Naive thymus-derived CD4-positive, alpha-beta T cell (primary cell): ENCODE measurements at regions not wholly inside any gene's neighbourhood (a gene's known extent, or its start where the extent isn't known, plus 50 kb on each side); places are given as distances from the start of the nearest gene placed in this dataset.
"Not testable (repeated sequence)": the region's sequence is repeated elsewhere in the genome, so short reads cannot be mapped to it uniquely, and the experiment has no call there.

Source experiments
- ATAC-seq: fragments of 150-1000 bp; cut with Tn5 transposase; 2 replicates; pipeline ENCODE4 v1.10.0; 2021; ENCODE audit warnings: mild to moderate bottlenecking, moderate library complexity
- CTCF ChIA-PET: fragments of 350-600 bp; sonication (Branson Sonifier 250); formaldehyde crosslinking; loops from one replicate; lab custom pipeline; 2021; ENCODE audit warnings: antibody characterized with exemption; lab: Charles Lee
- POLR2A ChIA-PET: fragments of 350-600 bp; sonication (Branson Sonifier 250); formaldehyde crosslinking; loops from one replicate; lab custom pipeline; 2021; ENCODE audit warnings: antibody characterized with exemption, inconsistent platforms; lab: Charles Lee
- DNase-seq, 9 donors: peaks; one replicate each; pipeline versions ENCODE4 v3.0.0 to v3.0.0-alpha.2; 2020 to 2022; ENCODE audit warnings: mixed read lengths in 1 of 9
- H3K27ac ChIP-seq: one replicate; pipeline ENCODE4 v1.7.0; 2013; ENCODE audit warnings: mild to moderate bottlenecking, low read depth, low read length, moderate library complexity
- H3K27me3 ChIP-seq, 2 donors: one replicate each; pipeline ENCODE4 v1.7.0; 2013; ENCODE audit warnings: low read length in 2 of 2, mild to moderate bottlenecking in 2 of 2, moderate library complexity in 2 of 2; ENCODE audit not compliant: control insufficient read depth in 2 of 2, insufficient read depth in 2 of 2
- H3K36me3 ChIP-seq, 3 experiments: 1 replicate in 2 of 3; 2 replicates in 1 of 3; pipeline ENCODE4 v1.7.0; 2013; ENCODE audit warnings: low read length in 3 of 3, mild to moderate bottlenecking in 3 of 3, moderate library complexity in 1 of 3; ENCODE audit not compliant: insufficient read depth in 3 of 3, control insufficient read depth in 2 of 3
- H3K4me1 ChIP-seq, 2 donors: one replicate each; pipeline ENCODE4 v1.7.0; 2013; ENCODE audit warnings: low read length in 2 of 2, mild to moderate bottlenecking in 2 of 2, moderate library complexity in 1 of 2; ENCODE audit not compliant: control insufficient read depth in 2 of 2, insufficient read depth in 2 of 2
- H3K4me3 ChIP-seq: 2 replicates; pipeline ENCODE4 v1.7.0; 2013; ENCODE audit warnings: mild to moderate bottlenecking, low read length
- H3K9me3 ChIP-seq, 3 experiments: 1 replicate in 2 of 3; 2 replicates in 1 of 3; pipeline ENCODE4 v1.7.0; 2013; ENCODE audit warnings: low read length in 3 of 3; ENCODE audit not compliant: control insufficient read depth in 2 of 3
- H3K27ac Mint-ChIP-seq, 9 donors: one replicate each; pipeline ENCODE4 v1.8.0; 2020 to 2022; ENCODE audit warnings: mixed read lengths in 9 of 9, mild to moderate bottlenecking in 8 of 9, moderate library complexity in 5 of 9, inconsistent platforms in 2 of 9
- H3K27me3 Mint-ChIP-seq, 5 donors: one replicate each; pipeline ENCODE4 v1.8.0; 2021 to 2022; ENCODE audit warnings: mixed read lengths in 5 of 5, mild to moderate bottlenecking in 1 of 5
- H3K36me3 Mint-ChIP-seq, 5 donors: one replicate each; pipeline ENCODE4 v1.8.0; 2020 to 2022; ENCODE audit warnings: mixed read lengths in 5 of 5, mild to moderate bottlenecking in 3 of 5, inconsistent platforms in 1 of 5
- H3K4me1 Mint-ChIP-seq, 7 donors: one replicate each; pipeline ENCODE4 v1.8.0; 2020 to 2022; ENCODE audit warnings: mixed read lengths in 7 of 7, mild to moderate bottlenecking in 3 of 7, inconsistent platforms in 1 of 7
- H3K4me3 Mint-ChIP-seq, 10 donors: one replicate each; pipeline ENCODE4 v1.8.0; 2020 to 2022; ENCODE audit warnings: mild to moderate bottlenecking in 10 of 10, mixed read lengths in 10 of 10, moderate library complexity in 6 of 10, inconsistent platforms in 2 of 10
- H3K9me3 Mint-ChIP-seq, 11 donors: one replicate each; pipeline ENCODE4 v1.8.0; 2020 to 2022; ENCODE audit warnings: mixed read lengths in 11 of 11, mild to moderate bottlenecking in 4 of 11, inconsistent platforms in 1 of 11, moderate library complexity in 1 of 11
- intact Hi-C, 2 donors: fragments of 100-400 bp; cut with micrococcal nuclease; formaldehyde crosslinking; loops; one replicate each; pipeline ENCODE4 v1.15.1; 2023

- H3K27ac Mint-ChIP-seq = peak overlapping the region in 1 of 9 donors; percentile 75
- intact Hi-C loops = no loop called here
- peaks cover 14 to 73% (median 57%) of the 10 kb centered on the region in 7 donors for H3K4me1 Mint-ChIP-seq
These were observed 98.2 kb downstream of the UTRN start for GRCh38 chr6:144383336-144383735.

GRCh38 chr6:144384427-144384826 lies 99.3 kb downstream of the UTRN start:
- Histone ChIP-seq H3K36me3 (peaks cover 0 to 5% (median 0%) of the 10 kb centered on the region in 3 experiments), H3K27ac (no peak overlapping the region), H3K27me3 (no peaks in the 10 kb centered on the region), H3K4me3 (no peak overlapping the region), H3K9me3 (no peaks in the 10 kb centered on the region), H3K4me1 (peaks cover 4 to 5% of the 10 kb centered on the region in 2 donors)
- intact Hi-C loops = no loop called here
- ChIA-PET POLR2A (no interaction called here), CTCF (no interaction called here)
- no peaks in the 10 kb centered on the region for H3K27me3 Mint-ChIP-seq
- peak overlapping the region in 2 of 9 donors; percentile 35 to 45 for H3K27ac Mint-ChIP-seq
- H3K36me3 Mint-ChIP-seq = peaks cover 21 to 56% (median 47%) of the 10 kb centered on the region in 5 donors
- H3K4me3 Mint-ChIP-seq = peak overlapping the region in 1 of 10 donors; percentile 8
- H3K4me1 Mint-ChIP-seq = peaks cover 9 to 69% (median 54%) of the 10 kb centered on the region in 7 donors
- no peak for DNase-seq
- no peak for ATAC-seq
- H3K9me3 Mint-ChIP-seq = peaks cover 0 to 28% (median 11%) of the 10 kb centered on the region in 11 donors

More at GRCh38 chr6:144383336-144383735, 98.2 kb downstream of the UTRN start:
- H3K27me3 ChIP-seq = no peaks in the 10 kb centered on the region
- H3K4me1 ChIP-seq = peaks cover 4 to 9% of the 10 kb centered on the region in 2 donors
- POLR2A ChIA-PET = no interaction called here
- Mint-ChIP-seq H3K27me3 (no peaks in the 10 kb centered on the region), H3K9me3 (peaks cover 0 to 29% (median 11%) of the 10 kb centered on the region in 11 donors), H3K36me3 (peaks cover 16 to 50% (median 49%) of the 10 kb centered on the region in 5 donors), H3K4me3 (no peak overlapping the region)
- H3K9me3 ChIP-seq = no peaks in the 10 kb centered on the region
- peaks cover 0 to 5% (median 0%) of the 10 kb centered on the region in 3 experiments for H3K36me3 ChIP-seq
- DNase-seq (no peak), ATAC-seq (no peak)
- H3K27ac ChIP-seq = no peak overlapping the region
- CTCF ChIA-PET = no interaction called here
- H3K4me3 ChIP-seq = no peak overlapping the region

GRCh38 chr6:144389474-144389873 lies 104.3 kb downstream of the UTRN start:
- peaks cover 22 to 50% (median 33%) of the 10 kb centered on the region in 5 donors for H3K36me3 Mint-ChIP-seq
- H3K4me3 Mint-ChIP-seq = not testable (repeated sequence)
- peaks cover 23 to 78% (median 68%) of the 10 kb centered on the region in 7 donors for H3K4me1 Mint-ChIP-seq

DNA sequence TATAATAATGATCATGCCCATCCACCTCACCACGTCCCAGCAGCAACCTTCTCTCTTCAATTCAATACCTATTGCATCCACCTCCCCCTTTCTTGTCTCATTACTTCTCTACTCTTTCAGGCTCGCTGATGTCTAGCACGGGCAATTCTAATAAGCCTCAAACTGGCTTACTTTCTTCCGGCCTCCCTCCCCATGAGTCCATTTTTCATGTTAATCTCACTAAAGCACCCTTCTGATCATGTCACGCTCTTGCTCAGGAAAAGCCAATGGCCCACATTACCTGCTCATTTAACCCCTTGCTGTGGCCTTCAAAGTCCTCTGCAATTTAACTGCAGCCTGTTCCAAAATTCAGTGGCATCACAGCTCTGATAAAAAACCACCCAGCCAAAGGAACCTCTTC lies 105.1 kb downstream of the UTRN start:
- CTCF ChIA-PET = interaction anchor here (0.6 kb wide), 1 partner anchor 52 kb away, joined by 3 read pairs; no protein-coding TSS in a partner anchor
- DNase-seq (no peak), ATAC-seq (no peak)
- Histone ChIP-seq H3K4me3 (no peak overlapping the region), H3K9me3 (no peaks in the 10 kb centered on the region), H3K27ac (no peak overlapping the region), H3K4me1 (peaks cover 18 to 19% of the 10 kb centered on the region in 2 donors), H3K27me3 (no peaks in the 10 kb centered on the region), H3K36me3 (peaks cover 0 to 5% (median 0%) of the 10 kb centered on the region in 3 experiments)
- Mint-ChIP-seq H3K27ac (peak overlapping the region in 1 of 9 donors; percentile 63), H3K36me3 (peaks cover 18 to 43% (median 29%) of the 10 kb centered on the region in 5 donors), H3K9me3 (peaks cover 0 to 7% (median 0%) of the 10 kb centered on the region in 11 donors), H3K4me1 (peaks cover 19 to 77% (median 61%) of the 10 kb centered on the region in 7 donors), H3K27me3 (no peaks in the 10 kb centered on the region), H3K4me3 (peak overlapping the region in 2 of 10 donors; percentile 1 to 8)
- intact Hi-C loops = no loop called here
- POLR2A ChIA-PET = no interaction called here

More at GRCh38 chr6:144389474-144389873, 104.3 kb downstream of the UTRN start:
- H3K9me3 Mint-ChIP-seq, H3K4me3 ChIP-seq, POLR2A ChIA-PET, H3K36me3 ChIP-seq, H3K27ac Mint-ChIP-seq, ATAC-seq, H3K27ac ChIP-seq, H3K27me3 Mint-ChIP-seq, H3K27me3 ChIP-seq, DNase-seq, H3K9me3 ChIP-seq: not testable (repeated sequence)
- H3K4me1 ChIP-seq = peaks cover 17 to 18% of the 10 kb centered on the region in 2 donors
- intact Hi-C loops = loop anchor here in 1 of 2 donors (5.0 kb wide), 1 partner anchor 37 kb away; no protein-coding TSS in a partner anchor
- CTCF ChIA-PET = interaction anchor here (0.7 kb wide), 1 partner anchor 61 kb away, joined by 3 read pairs; no protein-coding TSS in a partner anchor

DNA sequence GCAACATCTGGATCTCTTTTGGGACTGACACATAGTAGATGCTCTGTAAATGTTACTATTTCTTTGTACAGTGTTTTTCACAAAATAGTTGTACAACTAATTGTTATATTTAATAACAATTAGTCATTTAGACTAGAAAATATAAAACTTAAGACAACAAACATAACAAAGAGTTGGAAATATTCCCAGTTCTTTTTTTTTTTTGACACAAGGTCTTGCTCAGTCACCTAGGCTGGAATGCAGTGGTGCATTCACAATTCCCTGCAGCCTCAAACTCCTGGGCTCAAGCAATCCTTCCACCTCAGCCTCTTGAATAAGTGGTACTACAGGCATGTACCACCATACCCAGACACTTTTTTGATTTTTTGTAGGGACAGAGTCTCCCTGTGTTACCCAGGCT lies 105.8 kb downstream of the UTRN start:
- Mint-ChIP-seq H3K36me3 (peaks cover 18 to 43% (median 31%) of the 10 kb centered on the region in 5 donors), H3K9me3 (peaks cover 0 to 7% (median 0%) of the 10 kb centered on the region in 11 donors), H3K27ac (peak overlapping the region in 1 of 9 donors; percentile 63), H3K4me3 (peak overlapping the region in 1 of 10 donors; percentile 1), H3K27me3 (no peaks in the 10 kb centered on the region), H3K4me1 (peaks cover 19 to 80% (median 58%) of the 10 kb centered on the region in 7 donors)
- peaks cover 18 to 20% of the 10 kb centered on the region in 2 donors for H3K4me1 ChIP-seq
- intact Hi-C loops = no loop called here
- POLR2A ChIA-PET = no interaction called here
- H3K4me3 ChIP-seq = no peak overlapping the region
- DNase-seq (no peak), ATAC-seq (no peak)
- H3K36me3 ChIP-seq = peaks cover 0 to 5% (median 0%) of the 10 kb centered on the region in 3 experiments
- H3K27me3 ChIP-seq = no peaks in the 10 kb centered on the region
- no peaks in the 10 kb centered on the region for H3K9me3 ChIP-seq
- no peak overlapping the region for H3K27ac ChIP-seq
- CTCF ChIA-PET = no interaction called here

- peaks cover 19 to 78% (median 59%) of the 10 kb centered on the region in 7 donors for H3K4me1 Mint-ChIP-seq
- ATAC-seq (no peak), DNase-seq (no peak)
- no peaks in the 10 kb centered on the region for H3K9me3 ChIP-seq
- no peak overlapping the region for H3K4me3 ChIP-seq
- H3K36me3 Mint-ChIP-seq = peaks cover 18 to 46% (median 45%) of the 10 kb centered on the region in 5 donors
- no peaks in the 10 kb centered on the region for H3K27me3 ChIP-seq
- H3K27me3 Mint-ChIP-seq = no peaks in the 10 kb centered on the region
- peak overlapping the region in 6 of 9 donors; percentile 5 to 69 (median 28) for H3K27ac Mint-ChIP-seq
- peaks cover 18 to 20% of the 10 kb centered on the region in 2 donors for H3K4me1 ChIP-seq
- intact Hi-C loops = no loop called here
- peak overlapping the region in 3 of 10 donors; percentile 1 to 8 (median 7) for H3K4me3 Mint-ChIP-seq
- peaks cover 0 to 20% (median 5%) of the 10 kb centered on the region in 11 donors for H3K9me3 Mint-ChIP-seq
- no peak overlapping the region for H3K27ac ChIP-seq
- H3K36me3 ChIP-seq = peaks cover 0 to 2% (median 0%) of the 10 kb centered on the region in 3 experiments
- ChIA-PET POLR2A (no interaction called here), CTCF (no interaction called here)
These were observed 107.4 kb downstream of the UTRN start for GRCh38 chr6:144392536-144392935.
